GM21576 (cell line): ENCODE measurements at regions not wholly inside any gene's neighbourhood (a gene's known extent, or its start where the extent isn't known, plus 50 kb on each side); places are given as distances from the start of the nearest gene placed in this dataset.

Experiments
- ATAC-seq: cut with Tn5 transposase; IDR thresholded peaks from one replicate; pipeline ENCODE4 v1.9.1; 2021; ENCODE audit warnings: mild to moderate bottlenecking, moderate library complexity; ENCODE audit not compliant: unreplicated experiment

GRCh38 chr2:5119046-5119445 is 573.1 kb upstream of the SOX11 start:
- no peak for ATAC-seq

DNA sequence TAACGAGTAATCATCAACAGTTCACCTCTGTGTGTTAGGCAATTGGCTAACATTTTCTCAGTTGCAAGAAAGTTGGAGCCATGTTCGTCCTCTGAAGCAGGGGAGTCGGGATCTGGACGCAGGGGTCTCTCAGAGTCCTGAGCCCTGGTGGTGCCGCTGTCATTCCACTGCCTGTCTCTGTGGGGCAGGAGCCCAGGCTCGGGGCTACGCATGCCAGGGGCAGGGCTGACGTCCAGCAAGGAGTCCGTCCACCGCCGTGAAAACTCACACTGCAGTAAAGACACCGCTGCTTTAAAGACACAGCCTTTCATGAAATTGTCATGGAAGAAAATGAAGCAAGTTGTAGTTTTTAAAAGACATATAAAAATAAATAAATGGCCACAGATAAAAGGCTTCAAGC is 571.1 kb upstream of the SOX11 start:
- no peak for ATAC-seq

- ATAC-seq: no peak
Observed at GRCh38 chr2:5121642-5122041, 570.5 kb upstream of the SOX11 start.

DNA sequence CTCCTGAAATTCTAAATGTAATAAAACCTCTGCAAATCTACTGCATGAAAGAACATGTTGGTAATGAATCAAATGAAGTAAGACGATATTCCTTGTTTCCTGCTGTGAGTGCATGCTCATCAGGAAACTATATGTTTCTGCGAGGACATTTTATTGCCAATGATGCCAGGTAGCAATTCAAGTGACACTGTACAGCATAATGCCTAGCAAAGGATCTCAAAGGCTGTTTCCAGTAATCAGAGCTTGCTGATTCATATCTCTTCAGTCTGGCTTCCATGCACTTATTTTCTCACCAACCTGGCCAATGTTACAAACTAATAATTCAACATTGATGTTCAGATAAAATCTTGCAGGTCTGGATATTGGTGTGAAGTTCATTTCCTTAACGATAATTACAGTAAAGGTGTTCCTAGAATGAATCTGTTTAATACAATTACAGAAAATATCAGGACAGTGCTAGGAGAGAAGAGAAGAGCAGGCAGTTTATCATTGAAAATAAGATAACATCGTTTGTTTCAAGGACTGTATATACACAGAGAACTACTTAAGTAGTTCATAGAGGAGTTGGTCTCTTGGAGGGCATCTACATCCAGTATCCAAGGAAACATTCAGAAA is 568.5 kb upstream of the SOX11 start:
- no peak for ATAC-seq

GRCh38 chr2:5125017-5125730 is 567.0 kb upstream of the SOX11 start:
- no peak for ATAC-seq

DNA sequence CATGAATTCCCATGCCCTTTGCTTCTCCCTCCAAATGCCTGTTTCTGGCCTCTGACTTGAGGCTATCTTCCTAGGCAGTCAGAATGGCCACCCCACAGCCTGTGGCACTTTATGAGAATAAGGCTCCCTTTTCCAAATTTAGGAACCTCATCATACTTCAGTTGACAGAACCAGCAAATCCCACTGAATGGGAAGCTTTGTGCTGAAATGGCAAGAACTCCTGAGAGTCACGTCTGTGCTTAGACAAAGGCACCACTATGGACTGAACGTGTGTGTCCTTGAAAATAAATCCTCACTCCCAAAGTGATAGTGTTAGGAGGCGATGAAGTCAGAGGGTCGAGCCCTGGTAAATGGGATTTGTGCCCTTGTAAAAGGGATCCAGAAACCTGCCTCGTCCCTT is 559.9 kb upstream of the SOX11 start:
- no peak for ATAC-seq

GRCh38 chr2:5140347-5140746 is 551.8 kb upstream of the SOX11 start:
- ATAC-seq: no peak

DNA sequence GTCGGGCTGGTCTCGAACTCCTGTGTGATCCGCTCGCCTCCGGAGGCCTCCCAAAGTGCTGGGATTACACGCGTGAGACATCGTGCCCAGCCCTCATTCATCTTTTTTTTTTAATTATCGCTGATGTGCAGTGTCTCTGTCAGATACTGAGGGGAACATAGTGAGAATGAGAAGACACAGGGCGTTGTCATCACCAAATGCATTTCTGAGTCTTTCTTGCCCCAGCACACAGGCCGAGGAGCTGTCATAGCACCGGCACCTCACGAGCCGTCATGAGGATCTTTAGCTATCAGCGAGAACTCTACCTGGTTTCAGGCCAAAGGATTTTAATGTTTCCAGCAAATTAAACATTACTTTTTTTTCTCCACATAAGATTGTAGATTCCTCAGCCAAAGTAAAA is 548.0 kb upstream of the SOX11 start:
- ATAC-seq: no peak

GRCh38 chr2:5145053-5145452 is 547.1 kb upstream of the SOX11 start:
- no peak for ATAC-seq

- ATAC-seq: no peak
Observed at GRCh38 chr2:5145801-5146200, 546.4 kb upstream of the SOX11 start.

DNA sequence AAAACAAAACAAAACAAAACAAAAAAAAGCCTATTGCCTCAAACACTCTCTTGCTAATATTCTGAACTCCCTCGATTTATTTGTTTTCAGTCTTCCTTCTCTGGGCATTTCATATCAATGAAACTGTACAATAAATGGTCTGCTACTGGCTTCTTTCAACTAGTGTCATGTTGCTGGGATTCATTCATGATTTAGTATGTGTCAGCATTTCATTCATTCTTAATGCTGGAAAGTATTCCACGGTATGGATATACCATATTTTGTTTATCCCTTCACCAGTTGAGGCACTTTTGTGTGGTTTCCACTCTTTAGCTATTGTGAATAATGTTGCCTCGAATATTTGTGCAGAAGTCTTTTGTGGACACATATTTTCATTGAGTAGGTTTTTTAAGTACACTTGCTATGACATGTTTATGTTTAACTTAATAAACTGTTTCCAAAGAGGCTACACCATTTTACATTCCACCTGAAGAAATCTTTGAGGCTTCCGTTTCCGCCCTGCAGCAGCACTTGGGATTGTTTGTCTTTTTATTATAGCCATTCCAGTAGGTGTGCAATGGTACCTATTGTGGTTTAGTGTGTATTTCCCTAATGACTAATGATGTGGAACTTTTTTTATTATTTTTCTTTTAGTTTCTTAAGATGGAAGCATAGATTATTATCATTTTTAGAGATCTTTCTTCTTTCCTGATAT is 543.6 kb upstream of the SOX11 start:
- ATAC-seq: no peak

- no peak for ATAC-seq
Observed at GRCh38 chr2:5150871-5151270, 541.3 kb upstream of the SOX11 start.

GRCh38 chr2:5164776-5165525 is 527.2 kb upstream of the SOX11 start:
- no peak for ATAC-seq

DNA sequence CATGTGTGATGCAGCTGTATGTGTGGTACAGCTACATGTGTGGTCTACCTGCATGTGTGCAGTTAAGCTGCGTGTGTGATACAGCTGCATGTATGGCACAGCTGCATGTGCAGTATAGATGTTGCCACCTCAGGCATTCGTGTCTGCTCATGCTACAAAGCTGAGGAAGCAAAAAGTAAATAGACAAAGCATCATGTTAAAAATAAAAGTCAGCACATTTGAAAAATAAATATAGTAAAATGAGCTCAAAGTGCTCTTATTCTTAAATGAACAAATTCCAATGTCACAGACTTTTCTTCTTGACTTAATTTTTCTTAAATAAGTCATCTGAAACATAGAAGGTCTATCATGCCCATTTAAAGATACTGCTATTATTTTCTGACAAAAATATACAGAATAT is 519.3 kb upstream of the SOX11 start:
- ATAC-seq: no peak

DNA sequence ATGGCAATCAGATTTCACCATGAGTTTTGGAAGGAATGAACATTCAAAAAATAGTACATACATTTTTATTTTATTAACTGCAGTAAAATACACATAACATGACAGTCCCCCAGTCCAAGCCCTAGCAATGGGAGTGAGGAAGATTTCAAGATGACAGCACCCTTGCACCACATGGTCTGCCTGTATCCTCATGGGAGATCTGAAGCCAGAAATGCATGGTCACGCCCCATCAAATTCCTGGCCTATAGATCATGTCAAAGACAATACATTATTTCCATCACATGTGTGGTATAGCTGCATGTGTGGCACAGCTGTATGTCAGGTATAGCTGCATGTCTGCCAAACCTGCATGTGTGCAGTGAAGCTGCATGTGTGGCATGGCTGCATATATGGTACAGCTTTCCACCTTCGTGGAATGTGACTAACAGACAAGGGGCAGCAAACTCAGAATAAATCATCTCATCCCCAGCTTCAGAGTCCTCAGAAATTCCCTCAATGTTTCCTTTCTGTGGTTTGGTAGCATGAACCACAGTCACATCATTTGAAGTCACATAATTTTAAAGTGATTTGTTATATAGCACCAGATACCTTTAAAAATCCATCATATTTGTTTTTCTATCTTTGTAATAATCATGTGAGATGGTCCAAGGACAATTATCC is 518.2 kb upstream of the SOX11 start:
- no peak for ATAC-seq

- no peak for ATAC-seq
Observed at GRCh38 chr2:5175231-5175630, 517.0 kb upstream of the SOX11 start.

- ATAC-seq: no peak
Observed at GRCh38 chr2:5176764-5177163, 515.4 kb upstream of the SOX11 start.

GRCh38 chr2:5183031-5183430 is 509.2 kb upstream of the SOX11 start:
- ATAC-seq: no peak

GRCh38 chr2:5187283-5187682 is 504.9 kb upstream of the SOX11 start:
- no peak for ATAC-seq

DNA sequence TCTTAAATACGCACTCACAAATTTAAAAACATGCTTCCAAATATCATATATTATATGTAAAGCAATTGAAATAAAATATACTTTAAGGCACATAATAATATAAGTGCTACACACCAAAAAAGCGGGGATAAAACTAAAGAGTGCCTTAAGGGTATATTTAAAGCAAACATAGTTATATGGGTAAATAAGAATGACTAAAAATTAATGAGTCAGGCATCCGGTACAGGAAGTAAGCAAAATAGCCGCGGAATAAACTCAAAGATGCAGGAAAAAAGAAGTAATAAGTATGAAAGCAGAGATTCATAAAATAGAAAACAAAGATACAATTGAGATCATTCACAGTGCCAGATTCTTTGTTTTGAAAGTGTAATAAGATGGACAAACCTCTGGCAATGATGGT is 503.5 kb upstream of the SOX11 start:
- no peak for ATAC-seq

DNA sequence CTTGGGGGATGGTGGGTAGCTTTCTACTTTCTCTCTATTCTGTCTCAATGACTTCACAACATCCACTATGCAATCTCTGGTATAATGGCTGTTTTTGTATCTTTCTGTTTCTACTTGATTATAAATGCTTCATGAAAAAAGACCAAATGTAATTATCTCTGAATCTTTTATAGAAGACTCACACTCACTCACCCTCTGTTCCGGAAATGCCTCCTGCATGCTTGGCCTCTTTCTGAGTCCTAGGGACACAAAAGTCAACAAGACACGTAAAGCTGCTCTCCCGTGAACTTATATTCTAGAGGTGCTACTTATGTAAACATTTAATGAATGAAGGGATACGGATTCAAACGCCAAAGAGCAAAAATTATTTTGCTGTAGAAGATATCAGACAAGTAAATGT is 502.2 kb upstream of the SOX11 start:
- ATAC-seq: no peak
